ENCODE measurements at regions not wholly inside any gene's neighbourhood (a gene's known extent, or its start where the extent isn't known, plus 50 kb on each side); places are given as distances from the start of the nearest gene placed in this dataset.

DNA sequence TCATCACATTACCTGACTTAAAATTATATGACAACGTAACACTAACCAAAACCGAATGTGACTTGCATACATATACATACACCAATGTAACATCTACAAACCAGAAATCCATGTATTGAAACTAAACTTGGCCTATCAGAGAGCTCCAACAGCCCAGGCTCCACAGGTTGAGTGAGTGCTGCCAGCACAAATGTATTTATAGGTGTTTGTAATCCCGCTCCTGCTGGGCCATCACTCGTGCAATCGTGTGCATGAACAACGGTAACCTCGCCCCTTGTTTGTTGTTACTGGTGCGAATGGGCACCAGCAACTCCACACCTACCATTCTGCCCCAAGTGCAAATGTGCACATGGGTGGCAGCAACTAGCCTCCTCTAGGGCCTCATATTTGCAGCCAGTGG, 165.7 kb upstream of the XIST start:
- H3K36me3 Mint-ChIP-seq: peaks cover 20% of the 10 kb centered on the region
- TF ChIP-seq, protein P1, sequence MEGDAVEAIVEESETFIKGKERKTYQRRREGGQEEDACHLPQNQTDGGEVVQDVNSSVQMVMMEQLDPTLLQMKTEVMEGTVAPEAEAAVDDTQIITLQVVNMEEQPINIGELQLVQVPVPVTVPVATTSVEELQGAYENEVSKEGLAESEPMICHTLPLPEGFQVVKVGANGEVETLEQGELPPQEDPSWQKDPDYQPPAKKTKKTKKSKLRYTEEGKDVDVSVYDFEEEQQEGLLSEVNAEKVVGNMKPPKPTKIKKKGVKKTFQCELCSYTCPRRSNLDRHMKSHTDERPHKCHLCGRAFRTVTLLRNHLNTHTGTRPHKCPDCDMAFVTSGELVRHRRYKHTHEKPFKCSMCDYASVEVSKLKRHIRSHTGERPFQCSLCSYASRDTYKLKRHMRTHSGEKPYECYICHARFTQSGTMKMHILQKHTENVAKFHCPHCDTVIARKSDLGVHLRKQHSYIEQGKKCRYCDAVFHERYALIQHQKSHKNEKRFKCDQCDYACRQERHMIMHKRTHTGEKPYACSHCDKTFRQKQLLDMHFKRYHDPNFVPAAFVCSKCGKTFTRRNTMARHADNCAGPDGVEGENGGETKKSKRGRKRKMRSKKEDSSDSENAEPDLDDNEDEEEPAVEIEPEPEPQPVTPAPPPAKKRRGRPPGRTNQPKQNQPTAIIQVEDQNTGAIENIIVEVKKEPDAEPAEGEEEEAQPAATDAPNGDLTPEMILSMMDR (IDR thresholded peaks at IDR 0.05; ENCODE audit: unreplicated experiment): no peak
- DNase-seq (ENCODE audit: low spot score in 2 of 2, unreplicated experiment in 2 of 2): no peak
- H3K9me3 Mint-ChIP-seq: peaks cover 58% of the 10 kb centered on the region
- H3K4me1 Mint-ChIP-seq: no peaks in the 10 kb centered on the region
- H3K27me3 Mint-ChIP-seq (ENCODE audit: low read depth): no peaks in the 10 kb centered on the region
- H3K27ac Mint-ChIP-seq: no peak overlapping the region
- H3K4me3 Mint-ChIP-seq: no peak overlapping the region

DNA sequence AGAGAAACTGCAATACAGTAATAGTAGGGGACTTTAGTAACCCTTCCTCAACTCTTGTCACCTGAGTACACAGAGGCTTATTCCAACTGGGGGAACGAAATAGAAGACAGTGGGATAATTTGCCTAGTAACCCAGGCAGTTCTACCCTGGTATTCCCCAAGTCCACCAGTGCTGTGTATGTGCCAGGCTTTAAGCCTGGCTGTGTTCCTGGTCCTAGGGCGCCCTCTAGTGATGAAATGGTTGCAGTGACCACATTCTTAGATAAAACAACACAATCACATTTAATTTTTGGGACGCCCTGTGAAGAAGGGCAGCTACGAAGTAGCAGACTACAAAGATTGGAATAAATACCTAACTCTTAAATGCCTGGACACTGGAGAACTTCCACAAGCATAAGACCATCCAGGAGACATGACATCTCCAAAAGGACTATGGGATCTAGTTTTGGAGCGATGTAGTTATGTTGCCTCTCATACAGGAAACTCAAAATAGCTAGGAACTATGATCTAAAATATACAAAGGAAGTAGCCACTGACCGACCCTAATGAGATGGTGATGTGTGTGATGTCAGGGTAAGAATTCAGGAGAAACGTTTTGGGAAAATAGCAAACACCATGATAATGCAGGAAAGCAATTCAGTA, 163.0 kb upstream of the XIST start:
- H3K27ac Mint-ChIP-seq: no peak overlapping the region
- H3K36me3 Mint-ChIP-seq: peaks cover 19% of the 10 kb centered on the region
- no peaks in the 10 kb centered on the region for H3K27me3 Mint-ChIP-seq (ENCODE audit: low read depth)
- H3K4me1 Mint-ChIP-seq: no peaks in the 10 kb centered on the region
- peak; percentile 21 to 50 for DNase-seq (ENCODE audit: low spot score in 2 of 2, unreplicated experiment in 2 of 2)
- TF ChIP-seq, protein P1 (IDR thresholded peaks at IDR 0.05; ENCODE audit: unreplicated experiment): peak; percentile 72
- peaks cover 34% of the 10 kb centered on the region for H3K9me3 Mint-ChIP-seq
- no peak overlapping the region for H3K4me3 Mint-ChIP-seq

- DNase-seq (ENCODE audit: low spot score in 2 of 2, unreplicated experiment in 2 of 2): no peak
- Mint-ChIP-seq H3K27me3 (ENCODE audit: low read depth) (no peaks in the 10 kb centered on the region), H3K36me3 (peaks cover 31% of the 10 kb centered on the region), H3K4me1 (peaks cover 8% of the 10 kb centered on the region), H3K9me3 (peaks cover 25% of the 10 kb centered on the region), H3K27ac (peak overlapping the region; percentile 83), H3K4me3 (no peak overlapping the region)
- TF ChIP-seq, protein P1 (IDR thresholded peaks at IDR 0.05; ENCODE audit: unreplicated experiment): no peak
Observed at GRCh38 chrX:74009041-74009440, 156.5 kb upstream of the XIST start.

DNA sequence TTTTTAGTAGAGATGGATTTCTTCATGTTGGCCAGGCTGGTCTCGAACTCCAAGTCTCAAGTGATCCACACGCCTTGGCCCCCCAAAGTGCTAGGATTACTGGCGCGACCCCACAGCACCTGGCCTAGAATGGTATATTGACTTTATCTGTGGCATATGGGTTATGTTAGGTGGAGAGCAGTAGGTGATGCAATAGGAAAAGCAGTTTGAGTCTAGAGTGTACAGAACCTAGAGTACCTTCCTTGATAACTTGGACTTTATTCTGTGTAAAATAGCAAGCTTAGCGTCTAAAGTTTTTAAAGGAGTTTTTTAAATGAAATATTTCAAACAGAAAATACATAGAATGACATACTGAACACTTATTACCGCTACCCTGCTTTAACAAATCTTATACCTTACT, 139.5 kb upstream of the XIST start:
- no peaks in the 10 kb centered on the region for H3K4me1 Mint-ChIP-seq
- no peak overlapping the region for H3K4me3 Mint-ChIP-seq
- TF ChIP-seq, protein P1 (IDR thresholded peaks at IDR 0.05; ENCODE audit: unreplicated experiment): no peak
- H3K36me3 Mint-ChIP-seq: peaks cover 61% of the 10 kb centered on the region
- no peaks in the 10 kb centered on the region for H3K27me3 Mint-ChIP-seq (ENCODE audit: low read depth)
- DNase-seq (ENCODE audit: low spot score in 2 of 2, unreplicated experiment in 2 of 2): no peak
- H3K9me3 Mint-ChIP-seq: peaks cover 34% of the 10 kb centered on the region
- H3K27ac Mint-ChIP-seq: no peak overlapping the region

- H3K4me1 Mint-ChIP-seq: no peaks in the 10 kb centered on the region
- H3K36me3 Mint-ChIP-seq: peaks cover 44% of the 10 kb centered on the region
- no peak for DNase-seq (ENCODE audit: low spot score in 2 of 2, unreplicated experiment in 2 of 2)
- peaks cover 11% of the 10 kb centered on the region for H3K9me3 Mint-ChIP-seq
- H3K4me3 Mint-ChIP-seq: no peak overlapping the region
- TF ChIP-seq, protein P1 (IDR thresholded peaks at IDR 0.05; ENCODE audit: unreplicated experiment): no peak
- H3K27me3 Mint-ChIP-seq (ENCODE audit: low read depth): no peaks in the 10 kb centered on the region
- no peak overlapping the region for H3K27ac Mint-ChIP-seq
Observed at GRCh38 chrX:73987166-73987565, 134.7 kb upstream of the XIST start.
